ENCODE measurements at regions not wholly inside any gene's neighbourhood (a gene's known extent, or its start where the extent isn't known, plus 50 kb on each side); places are given as distances from the start of the nearest gene placed in this dataset.
"Not testable (repeated sequence)": the region's sequence is repeated elsewhere in the genome, so short reads cannot be mapped to it uniquely, and the experiment has no call there.

- intact Hi-C loops (cut with DNase I; ENCODE audit: low total_unique reads), result no loop called here
- no peak for DNase-seq (ENCODE audit: low spot score in 2 of 2)
- 53 to 58% methylated on average over 9 of the region's 9 CpGs for WGBS, 2 donors
Measured at GRCh38 chr6:4224067-4224978, 88.9 kb upstream of the ECI2 start.

GRCh38 chr6:4220558-4220957 lies 85.2 kb upstream of the ECI2 start:
- no peak overlapping the region for H3K4me3 ChIP-seq (ENCODE audit: low read depth, poor library complexity, severe bottlenecking)
- intact Hi-C loops (cut with DNase I; ENCODE audit: low total_unique reads), result no loop called here
- 72 to 75% methylated on average over 1 of the region's 1 CpG for WGBS, 2 donors
- TF ChIP-seq CTCF (IDR thresholded peaks at IDR 0.05), result no peak
- no peak for DNase-seq (ENCODE audit: low spot score in 2 of 2)

More at GRCh38 chr6:4224067-4224978, 88.9 kb upstream of the ECI2 start:
- H3K4me3 ChIP-seq (ENCODE audit: low read depth, poor library complexity, severe bottlenecking), result no peak overlapping the region
- no peak for TF ChIP-seq CTCF (IDR thresholded peaks at IDR 0.05)
- TF ChIP-seq POLR2A (IDR thresholded peaks at IDR 0.05), result no peak

- DNase-seq (ENCODE audit: low spot score in 2 of 2); H3K4me3 ChIP-seq (ENCODE audit: low read depth, poor library complexity, severe bottlenecking); intact Hi-C loops (cut with DNase I; ENCODE audit: low total_unique reads): not testable (repeated sequence)
- WGBS, 2 donors, result 80 to 87% methylated on average over 3 of the region's 3 CpGs
Measured at GRCh38 chr6:4218619-4219317, 83.4 kb upstream of the ECI2 start.

GRCh38 chr6:4212588-4212987 lies 77.2 kb upstream of the ECI2 start:
- WGBS, 2 donors, result 77 to 84% methylated on average over 1 of the region's 1 CpG
- intact Hi-C loops (cut with DNase I; ENCODE audit: low total_unique reads), result no loop called here
- DNase-seq (ENCODE audit: low spot score in 2 of 2), result no peak
- TF ChIP-seq POLR2A (IDR thresholded peaks at IDR 0.05) (no peak), CTCF (IDR thresholded peaks at IDR 0.05) (no peak)
- no peak overlapping the region for H3K4me3 ChIP-seq (ENCODE audit: low read depth, poor library complexity, severe bottlenecking)

- no peak overlapping the region for H3K4me3 ChIP-seq (ENCODE audit: low read depth, poor library complexity, severe bottlenecking)
- DNase-seq (ENCODE audit: low spot score in 2 of 2), result peak in 1 of 2 donors; percentile 39
- 62 to 71% methylated on average over 4 of the region's 4 CpGs for WGBS, 2 donors
- no peak for TF ChIP-seq CTCF (IDR thresholded peaks at IDR 0.05)
- TF ChIP-seq POLR2A (IDR thresholded peaks at IDR 0.05), result no peak
- intact Hi-C loops (cut with DNase I; ENCODE audit: low total_unique reads), result no loop called here
Measured at GRCh38 chr6:4210629-4211419, 75.4 kb upstream of the ECI2 start.

GRCh38 chr6:4209196-4209595 lies 73.8 kb upstream of the ECI2 start:
- H3K4me3 ChIP-seq (ENCODE audit: low read depth, poor library complexity, severe bottlenecking), result no peak overlapping the region
- intact Hi-C loops (cut with DNase I; ENCODE audit: low total_unique reads), result no loop called here
- DNase-seq (ENCODE audit: low spot score in 2 of 2), result no peak
- 76 to 78% methylated on average over 2 of the region's 2 CpGs for WGBS, 2 donors
- no peak for TF ChIP-seq POLR2A (IDR thresholded peaks at IDR 0.05)
- TF ChIP-seq CTCF (IDR thresholded peaks at IDR 0.05), result no peak

Measured in lower leg skin (tissue), 4 donors.